Panc1 (cell line): ENCODE measurements at regions not wholly inside any gene's neighbourhood (a gene's known extent, or its start where the extent isn't known, plus 50 kb on each side); places are given as distances from the start of the nearest gene placed in this dataset.
A peak's percentile ranks its signal among the peaks of the same experiment; 100 is the strongest.

Experiments used
- ATAC-seq: fragments of 200-7000 bp; cut with Tn5 transposase; 2 replicates; pipeline ENCODE4 v1.9.1; 2020; ENCODE audit warnings: mild to moderate bottlenecking, moderate library complexity
- BruUV-seq: library from RNA; stranded (reverse); fragments of 400-500 nt; replicated peaks from 2 replicates; lab custom pipeline; 2021; lab: Mats Ljungman, UMichigan
- CTCF ChIA-PET: fragments of 300-600 bp; sonication (Branson Sonifier 250); formaldehyde crosslinking; loops from one replicate; lab custom pipeline; 2022; ENCODE audit warnings: antibody characterized with exemption; lab: Charles Lee
- POLR2A ChIA-PET: fragments of 300-600 bp; sonication (Branson Sonifier 250); formaldehyde crosslinking; loops from one replicate; lab custom pipeline; 2022; ENCODE audit warnings: antibody characterized with exemption; lab: Charles Lee
- DNase-seq: peaks from one replicate; pipeline ENCODE4 v3.0.0-alpha.2; 2010; ENCODE audit warnings: low read depth, low spot score
- H3K27ac ChIP-seq: 2 replicates; pipeline ENCODE4 v1.5.1; 2011; ENCODE audit warnings: mild to moderate bottlenecking, low read length, inconsistent platforms
- H3K27me3 ChIP-seq: fragments of 200-500 bp; sonication (Bioruptor generic); 2 replicates; pipeline ENCODE4 v1.6.0; 2014; ENCODE audit warnings: low read length, inconsistent platforms; ENCODE audit not compliant: control insufficient read depth, insufficient read depth
- H3K36me3 ChIP-seq: fragments of 200-500 bp; sonication (Bioruptor generic); 2 replicates; pipeline ENCODE4 v1.5.1; 2014; ENCODE audit warnings: inconsistent platforms, mild to moderate bottlenecking, low read length, moderate library complexity; ENCODE audit not compliant: control insufficient read depth, insufficient read depth
- H3K4me1 ChIP-seq: 2 replicates; pipeline ENCODE4 v1.5.1; 2011; ENCODE audit warnings: inconsistent platforms, mild to moderate bottlenecking, low read length, moderate library complexity; ENCODE audit not compliant: control insufficient read depth, insufficient read depth
- H3K4me3 ChIP-seq, 2 experiments: 2 replicates each; pipeline ENCODE4 v1.5.1; 2011 to 2012; ENCODE audit warnings: low read depth in 2 of 2, low read length in 2 of 2, mild to moderate bottlenecking in 2 of 2, inconsistent platforms in 1 of 2, moderate library complexity in 1 of 2
- H3K9me3 ChIP-seq: fragments of 200-500 bp; sonication (Bioruptor generic); 2 replicates; pipeline ENCODE4 v1.5.1; 2014; ENCODE audit warnings: low read depth, mild to moderate bottlenecking, inconsistent platforms, low read length, moderate library complexity; ENCODE audit not compliant: control insufficient read depth, insufficient read depth
- POLR2AphosphoS5 ChIP-seq: IDR thresholded peaks from 2 replicates; pipeline ENCODE4 v1.6.1; 2012; ENCODE audit warnings: mild to moderate bottlenecking, low read depth, low read length, moderate library complexity
- SIN3A ChIP-seq: IDR thresholded peaks from 2 replicates; pipeline ENCODE4 v1.6.1; 2012; ENCODE audit warnings: low read depth, mild to moderate bottlenecking, low read length, moderate library complexity, borderline replicate concordance; ENCODE audit not compliant: insufficient read depth
- TCF7L2 ChIP-seq: IDR thresholded peaks from 2 replicates; pipeline ENCODE4 v1.6.1; 2011; ENCODE audit warnings: mild to moderate bottlenecking, low read depth, low read length, inconsistent platforms
- in situ Hi-C: cut with HindIII; loops from 2 replicates; pipeline ENCODE4 v1.10.0; 2016; ENCODE audit warnings: low sequenced_read_pairs, low pct_unique_long_range_greater_than_20kb
- intact Hi-C: fragments of 100-400 bp; cut with micrococcal nuclease; formaldehyde crosslinking; loops from one replicate; pipeline ENCODE4 v1.10.0; 2022; ENCODE audit not compliant: unreplicated experiment
- TF ChIP-seq, protein P1 (sequence below): fragments of 450-650 bp; IDR thresholded peaks from 2 replicates; pipeline ENCODE4 v1.5.1; 2017; ENCODE audit warnings: mild to moderate bottlenecking
- TF ChIP-seq, protein P2 (sequence below), 2 experiments: IDR thresholded peaks; 2 replicates each; pipeline ENCODE4 v1.6.1; 2011 to 2012; ENCODE audit warnings: low read depth in 2 of 2, control low read depth in 1 of 2, low read length in 1 of 2, mild to moderate bottlenecking in 1 of 2, moderate library complexity in 1 of 2; ENCODE audit not compliant: insufficient read depth in 1 of 2

DNA sequence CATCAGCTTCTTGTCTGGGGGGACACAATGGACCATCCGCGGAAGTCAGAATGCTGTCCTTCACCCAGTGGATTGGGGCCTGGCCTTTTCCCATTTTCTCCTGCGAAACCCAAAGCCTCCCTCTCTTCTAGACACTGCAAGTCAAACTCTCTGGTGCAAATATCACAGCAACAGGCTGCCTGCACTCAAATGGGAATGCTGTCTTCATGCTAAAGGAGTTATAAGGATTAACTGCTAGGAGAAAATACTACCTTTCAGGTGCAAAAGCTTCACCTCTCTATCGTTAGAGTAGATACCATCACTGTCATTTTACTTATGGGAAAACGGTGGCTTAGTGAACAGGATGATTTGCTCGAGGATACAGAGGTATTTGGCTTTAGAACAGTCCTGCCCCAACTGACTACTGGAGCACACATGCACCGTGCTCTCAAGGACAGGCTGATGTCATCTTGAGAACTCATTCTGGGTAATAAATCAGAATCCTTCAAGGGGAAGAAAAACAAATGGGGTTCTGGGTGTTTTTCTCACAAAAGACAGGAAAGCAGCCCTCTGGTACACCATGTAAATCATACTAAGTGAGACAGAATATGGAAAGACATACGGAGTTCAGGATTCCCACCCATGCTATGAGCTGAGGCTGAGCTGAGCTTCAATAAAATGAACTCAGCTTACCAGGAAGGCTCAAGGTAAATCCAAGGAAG, 100.9 kb downstream of the SAMD9 start:
- Histone ChIP-seq H3K4me3 (no peak overlapping the region), H3K27me3 (no peaks in the 10 kb centered on the region), H3K36me3 (no peaks in the 10 kb centered on the region), H3K9me3 (no peaks in the 10 kb centered on the region), H3K27ac (no peak overlapping the region; the same call in 1 of the 2 replicates), H3K4me1 (no peaks in the 10 kb centered on the region)
- in situ Hi-C loops: no loop called here
- ATAC-seq: no peak
- ChIA-PET POLR2A (no interaction called here), CTCF (no interaction called here)
- TF ChIP-seq SIN3A: no peak
- TF ChIP-seq, protein P1, sequence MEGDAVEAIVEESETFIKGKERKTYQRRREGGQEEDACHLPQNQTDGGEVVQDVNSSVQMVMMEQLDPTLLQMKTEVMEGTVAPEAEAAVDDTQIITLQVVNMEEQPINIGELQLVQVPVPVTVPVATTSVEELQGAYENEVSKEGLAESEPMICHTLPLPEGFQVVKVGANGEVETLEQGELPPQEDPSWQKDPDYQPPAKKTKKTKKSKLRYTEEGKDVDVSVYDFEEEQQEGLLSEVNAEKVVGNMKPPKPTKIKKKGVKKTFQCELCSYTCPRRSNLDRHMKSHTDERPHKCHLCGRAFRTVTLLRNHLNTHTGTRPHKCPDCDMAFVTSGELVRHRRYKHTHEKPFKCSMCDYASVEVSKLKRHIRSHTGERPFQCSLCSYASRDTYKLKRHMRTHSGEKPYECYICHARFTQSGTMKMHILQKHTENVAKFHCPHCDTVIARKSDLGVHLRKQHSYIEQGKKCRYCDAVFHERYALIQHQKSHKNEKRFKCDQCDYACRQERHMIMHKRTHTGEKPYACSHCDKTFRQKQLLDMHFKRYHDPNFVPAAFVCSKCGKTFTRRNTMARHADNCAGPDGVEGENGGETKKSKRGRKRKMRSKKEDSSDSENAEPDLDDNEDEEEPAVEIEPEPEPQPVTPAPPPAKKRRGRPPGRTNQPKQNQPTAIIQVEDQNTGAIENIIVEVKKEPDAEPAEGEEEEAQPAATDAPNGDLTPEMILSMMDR: no peak
- no TSS peak for BruUV-seq
- DNase-seq: no peak
- intact Hi-C loops: no loop called here

DNA sequence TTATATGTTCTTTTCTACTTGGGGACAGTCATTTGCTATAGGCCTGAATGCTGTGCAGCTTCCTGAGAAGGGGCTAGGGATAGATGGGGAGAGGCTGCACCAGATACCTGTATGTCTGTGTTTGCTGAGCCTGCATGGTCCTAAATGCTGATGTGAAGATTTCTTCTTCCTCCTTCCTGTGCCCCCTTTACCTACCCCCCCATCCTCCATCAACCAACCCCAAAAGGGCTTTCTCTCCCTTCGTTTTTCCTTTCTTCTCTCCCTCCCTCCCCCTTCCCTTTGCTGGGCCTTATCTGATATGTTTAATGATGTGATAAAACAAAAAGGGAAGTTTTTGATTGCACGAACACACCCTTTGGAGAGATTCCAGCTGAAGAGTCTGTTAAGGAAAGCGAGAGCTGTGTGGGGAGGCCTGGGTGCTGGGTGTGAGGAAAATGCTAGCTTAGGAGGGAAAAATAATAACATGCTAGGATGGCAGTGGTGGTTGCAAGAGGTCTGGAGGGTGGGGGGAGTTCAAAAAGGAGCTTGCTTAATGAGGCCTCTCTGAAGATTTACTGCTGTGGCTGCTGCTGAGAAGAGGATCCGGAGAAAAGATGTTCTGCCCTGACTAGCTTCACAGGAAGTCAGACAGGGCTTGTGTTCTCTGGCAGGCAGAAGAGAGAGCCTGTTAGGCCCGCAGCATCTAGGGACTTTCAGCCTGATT, 101.8 kb downstream of the SAMD9 start:
- Histone ChIP-seq H3K36me3 (no peaks in the 10 kb centered on the region), H3K9me3 (no peaks in the 10 kb centered on the region), H3K4me1 (no peaks in the 10 kb centered on the region), H3K27me3 (no peaks in the 10 kb centered on the region), H3K4me3 (no peak overlapping the region), H3K27ac (peak overlapping the region; percentile 29; the same call in 1 of the 2 replicates)
- DNase-seq (no peak), ATAC-seq (no peak)
- BruUV-seq: no TSS peak
- ChIA-PET POLR2A (interaction anchor here (0.5 kb wide), 1 partner anchor 35 kb away, joined by 13 read pairs; no protein-coding TSS in a partner anchor), CTCF (no interaction called here)
- TF ChIP-seq TCF7L2 (no peak), POLR2AphosphoS5 (no peak), SIN3A (no peak)
- TF ChIP-seq, protein P1: no peak
- TF ChIP-seq, protein P2, sequence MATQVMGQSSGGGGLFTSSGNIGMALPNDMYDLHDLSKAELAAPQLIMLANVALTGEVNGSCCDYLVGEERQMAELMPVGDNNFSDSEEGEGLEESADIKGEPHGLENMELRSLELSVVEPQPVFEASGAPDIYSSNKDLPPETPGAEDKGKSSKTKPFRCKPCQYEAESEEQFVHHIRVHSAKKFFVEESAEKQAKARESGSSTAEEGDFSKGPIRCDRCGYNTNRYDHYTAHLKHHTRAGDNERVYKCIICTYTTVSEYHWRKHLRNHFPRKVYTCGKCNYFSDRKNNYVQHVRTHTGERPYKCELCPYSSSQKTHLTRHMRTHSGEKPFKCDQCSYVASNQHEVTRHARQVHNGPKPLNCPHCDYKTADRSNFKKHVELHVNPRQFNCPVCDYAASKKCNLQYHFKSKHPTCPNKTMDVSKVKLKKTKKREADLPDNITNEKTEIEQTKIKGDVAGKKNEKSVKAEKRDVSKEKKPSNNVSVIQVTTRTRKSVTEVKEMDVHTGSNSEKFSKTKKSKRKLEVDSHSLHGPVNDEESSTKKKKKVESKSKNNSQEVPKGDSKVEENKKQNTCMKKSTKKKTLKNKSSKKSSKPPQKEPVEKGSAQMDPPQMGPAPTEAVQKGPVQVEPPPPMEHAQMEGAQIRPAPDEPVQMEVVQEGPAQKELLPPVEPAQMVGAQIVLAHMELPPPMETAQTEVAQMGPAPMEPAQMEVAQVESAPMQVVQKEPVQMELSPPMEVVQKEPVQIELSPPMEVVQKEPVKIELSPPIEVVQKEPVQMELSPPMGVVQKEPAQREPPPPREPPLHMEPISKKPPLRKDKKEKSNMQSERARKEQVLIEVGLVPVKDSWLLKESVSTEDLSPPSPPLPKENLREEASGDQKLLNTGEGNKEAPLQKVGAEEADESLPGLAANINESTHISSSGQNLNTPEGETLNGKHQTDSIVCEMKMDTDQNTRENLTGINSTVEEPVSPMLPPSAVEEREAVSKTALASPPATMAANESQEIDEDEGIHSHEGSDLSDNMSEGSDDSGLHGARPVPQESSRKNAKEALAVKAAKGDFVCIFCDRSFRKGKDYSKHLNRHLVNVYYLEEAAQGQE (IDR thresholded peaks at IDR 0.05; ENCODE audit: insufficient read depth in 1 of 2, low read depth in 2 of 2, low read length in 1 of 2): no peak
- intact Hi-C loops (no loop called here), in situ Hi-C loops (no loop called here)
